LNCAP (cell line): ENCODE measurements at regions not wholly inside any gene's neighbourhood (a gene's known extent, or its start where the extent isn't known, plus 50 kb on each side); places are given as distances from the start of the nearest gene placed in this dataset.

ENCODE experiments used
- CTCF ChIP-seq: fragments of 450-650 bp; IDR thresholded peaks from 2 replicates; pipeline ENCODE4 v1.5.1; 2017; ENCODE audit warnings: mild to moderate bottlenecking

- TF ChIP-seq CTCF, result no peak
Observed at GRCh38 chr7:155195939-155196523, 101.6 kb upstream of the INSIG1 start.

- no peak for TF ChIP-seq CTCF
Observed at GRCh38 chr7:155198196-155198892, 99.3 kb upstream of the INSIG1 start.

GRCh38 chr7:155198901-155199845 is 98.5 kb upstream of the INSIG1 start:
- no peak for TF ChIP-seq CTCF

- no peak for TF ChIP-seq CTCF
Observed at GRCh38 chr7:155201325-155202087, 96.2 kb upstream of the INSIG1 start.

GRCh38 chr7:155202106-155202871 is 95.4 kb upstream of the INSIG1 start:
- no peak for TF ChIP-seq CTCF

GRCh38 chr7:155203059-155203881 is 94.4 kb upstream of the INSIG1 start:
- no peak for TF ChIP-seq CTCF
